Testis (tissue), 2 donors: ENCODE measurements at regions not wholly inside any gene's neighbourhood (a gene's known extent, or its start where the extent isn't known, plus 50 kb on each side); places are given as distances from the start of the nearest gene placed in this dataset.

ENCODE experiments used
- CTCF ChIP-seq, 3 experiments: fragments of 450-650 bp in 2 of 3; fragments of 200-600 bp in 1 of 3; sonication (generic) in 1 of 3; IDR thresholded peaks; one replicate each; pipeline ENCODE4 v1.5.1; 2016 to 2019; ENCODE audit warnings: antibody characterized with exemption in 3 of 3, mild to moderate bottlenecking in 2 of 3, moderate library complexity in 1 of 3
- POLR2A ChIP-seq: fragments of 450-650 bp; IDR thresholded peaks from one replicate; pipeline ENCODE4 v1.6.1; 2017; ENCODE audit warnings: antibody characterized with exemption, mild to moderate bottlenecking, moderate library complexity

GRCh38 chr5:153099328-153099727 lies 391.1 kb upstream of the GRIA1 start:
- TF ChIP-seq POLR2A = no peak
- TF ChIP-seq CTCF (IDR thresholded peaks at IDR 0.05) = no peak
